Neural cell (in vitro differentiated cells): ENCODE measurements at regions not wholly inside any gene's neighbourhood (a gene's known extent, or its start where the extent isn't known, plus 50 kb on each side); places are given as distances from the start of the nearest gene placed in this dataset.

Experiments
- H2AFZ ChIP-seq: fragments of 200-600, 300-800 bp; sonication (generic), shearing (Covaris generic); 2 replicates; pipeline ENCODE4 v1.6.0; 2014; ENCODE audit warnings: low read depth, mild to moderate bottlenecking, antibody characterized with exemption, low read length, moderate library complexity
- H3F3A ChIP-seq: fragments of 200-600 bp; shearing (Covaris generic); 2 replicates; pipeline ENCODE4 v1.6.1; 2016; ENCODE audit warnings: mild to moderate bottlenecking, moderate library complexity, mixed read lengths, antibody characterized with exemption, low read length; ENCODE audit not compliant: insufficient read depth, poor library complexity, severe bottlenecking
- H3K27ac ChIP-seq: fragments of 200-600, 300-800 bp; sonication (generic), shearing (Covaris generic); 2 replicates; pipeline ENCODE4 v1.5.1; 2014; ENCODE audit warnings: mild to moderate bottlenecking, low read length, moderate library complexity
- H3K27me3 ChIP-seq: fragments of 300-800, 200-600 bp; sonication (generic), shearing (Covaris generic); 2 replicates; pipeline ENCODE4 v1.6.0; 2014; ENCODE audit warnings: mild to moderate bottlenecking, low read depth, low read length, moderate library complexity; ENCODE audit not compliant: insufficient read depth
- H3K36me3 ChIP-seq: fragments of 300-800, 200-600 bp; sonication (generic), shearing (Covaris generic); 2 replicates; pipeline ENCODE4 v1.5.1; 2014; ENCODE audit warnings: mild to moderate bottlenecking, antibody characterized with exemption, low read length, moderate library complexity; ENCODE audit not compliant: insufficient read depth
- H3K4me2 ChIP-seq: fragments of 300-800, 200-600 bp; sonication (generic), shearing (Covaris generic); 2 replicates; pipeline ENCODE4 v1.6.0; 2014; ENCODE audit warnings: mild to moderate bottlenecking, low read length
- H3K4me3 ChIP-seq: fragments of 300-800, 200-600 bp; sonication (generic), shearing (Covaris generic); 2 replicates; pipeline ENCODE4 v1.5.1; 2014; ENCODE audit warnings: mild to moderate bottlenecking, low read length, moderate library complexity
- H3K79me2 ChIP-seq: fragments of 200-600 bp; shearing (Covaris generic); replicated peaks from 2 replicates; pipeline ENCODE4 v1.6.0; 2014; ENCODE audit warnings: mild to moderate bottlenecking, low read length, moderate library complexity; ENCODE audit not compliant: insufficient read depth
- H3K9ac ChIP-seq: fragments of 300-800, 200-600 bp; sonication (generic), shearing (Covaris generic); 2 replicates; pipeline ENCODE4 v1.6.1; 2016; ENCODE audit warnings: mild to moderate bottlenecking, low read length, mixed read lengths
- H3K9me2 ChIP-seq: fragments of 200-600 bp; shearing (Covaris generic); 2 replicates; pipeline ENCODE4 v1.6.1; 2016; ENCODE audit warnings: mild to moderate bottlenecking, low read length, mixed read lengths; ENCODE audit not compliant: insufficient read depth
- H3K9me3 ChIP-seq: fragments of 200-600, 300-800 bp; sonication (generic), shearing (Covaris generic); 2 replicates; pipeline ENCODE4 v1.6.1; 2016; ENCODE audit warnings: mild to moderate bottlenecking, mixed run types, low read length, moderate library complexity, mixed read lengths
- H4K20me1 ChIP-seq: fragments of 200-600 bp; shearing (Covaris generic); 2 replicates; pipeline ENCODE4 v1.6.1; 2016; ENCODE audit warnings: mild to moderate bottlenecking, mixed run types; ENCODE audit not compliant: insufficient read depth
- CTCF ChIP-seq: fragments of 450-650 bp; IDR thresholded peaks from 2 replicates; pipeline ENCODE4 v1.5.1; 2014; ENCODE audit warnings: antibody characterized with exemption, mild to moderate bottlenecking, moderate library complexity; ENCODE audit not compliant: poor library complexity, severe bottlenecking
- EP300 ChIP-seq: fragments of 450-650 bp; conservative IDR thresholded peaks from 2 replicates; pipeline ENCODE4 v1.6.1; 2014; ENCODE audit warnings: antibody characterized with exemption, mild to moderate bottlenecking, moderate library complexity; ENCODE audit not compliant: poor library complexity, severe bottlenecking
- EZH2 ChIP-seq: fragments of 200-600, 300-800 bp; shearing (Covaris generic), sonication (generic); IDR thresholded peaks from 2 replicates; pipeline ENCODE4 v1.6.1; 2014; ENCODE audit warnings: antibody characterized with exemption, low read length, borderline replicate concordance, mild to moderate bottlenecking; ENCODE audit not compliant: insufficient read depth, poor library complexity, severe bottlenecking
- MXI1 ChIP-seq: fragments of 450-650 bp; conservative IDR thresholded peaks from 2 replicates; pipeline ENCODE4 v1.6.1; 2014; ENCODE audit warnings: antibody characterized with exemption, mild to moderate bottlenecking; ENCODE audit not compliant: poor library complexity, severe bottlenecking
- POLR2AphosphoS5 ChIP-seq: IDR thresholded peaks from 2 replicates; pipeline ENCODE4 v1.6.1; 2012
- RAD21 ChIP-seq: fragments of 450-650 bp; conservative IDR thresholded peaks from 2 replicates; pipeline ENCODE4 v1.6.1; 2014; ENCODE audit warnings: antibody characterized with exemption, mild to moderate bottlenecking, moderate library complexity
- REST ChIP-seq: IDR thresholded peaks from 2 replicates; pipeline ENCODE4 v1.6.1; 2012; ENCODE audit warnings: borderline replicate concordance
- SMC3 ChIP-seq: fragments of 450-650 bp; conservative IDR thresholded peaks from 2 replicates; pipeline ENCODE4 v1.6.1; 2014; ENCODE audit warnings: antibody characterized with exemption, mild to moderate bottlenecking, moderate library complexity; ENCODE audit not compliant: poor library complexity
- TAF1 ChIP-seq: IDR thresholded peaks from 2 replicates; pipeline ENCODE4 v1.6.1; 2012; ENCODE audit warnings: low read depth

DNA sequence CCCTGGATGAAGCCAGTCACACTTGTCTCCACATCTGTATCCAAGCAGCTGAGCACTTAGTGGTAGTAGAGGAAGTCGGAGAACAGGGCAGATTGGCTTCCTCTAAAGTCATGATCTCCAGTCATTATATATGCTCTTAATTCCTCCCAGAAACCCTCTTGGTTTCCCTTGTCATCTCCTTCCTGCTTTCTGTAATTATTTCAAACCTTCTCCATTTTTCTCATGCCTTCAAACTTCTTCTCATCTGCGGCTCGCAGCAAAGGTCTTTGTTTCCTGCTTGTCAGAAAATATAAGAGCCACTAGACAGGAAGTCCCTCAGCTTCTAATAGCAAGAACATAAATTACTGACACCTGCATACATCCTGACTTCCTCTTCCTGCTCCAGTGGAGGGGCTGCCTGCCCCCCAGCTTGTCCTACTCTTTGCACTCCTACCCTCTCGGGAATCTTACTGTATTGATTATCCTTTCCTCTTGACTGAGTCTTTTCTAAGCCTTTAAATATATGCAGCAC is 124.6 kb upstream of the NGF start:
- no peak overlapping the region for H3K4me3 ChIP-seq
- no peaks in the 10 kb centered on the region for H3K79me2 ChIP-seq
- TF ChIP-seq TAF1 = no peak
- no peak for TF ChIP-seq POLR2AphosphoS5
- TF ChIP-seq SMC3 = no peak
- TF ChIP-seq EZH2 = no peak
- no peak for TF ChIP-seq RAD21
- no peak for TF ChIP-seq MXI1
- no peak for TF ChIP-seq CTCF
- no peak for TF ChIP-seq EP300
- TF ChIP-seq REST = no peak
- no peaks in the 10 kb centered on the region for H3K9me3 ChIP-seq
- no peaks in the 10 kb centered on the region for H3K9me2 ChIP-seq
- no peak overlapping the region for H2AFZ ChIP-seq
- H3F3A ChIP-seq = no peaks in the 10 kb centered on the region
- H4K20me1 ChIP-seq = no peaks in the 10 kb centered on the region
- H3K27ac ChIP-seq = no peak overlapping the region
- H3K9ac ChIP-seq = no peak overlapping the region
- H3K4me2 ChIP-seq = no peak overlapping the region
- H3K27me3 ChIP-seq = no peaks in the 10 kb centered on the region
- H3K36me3 ChIP-seq = no peaks in the 10 kb centered on the region

GRCh38 chr1:115461526-115461925 is 123.5 kb upstream of the NGF start:
- Histone ChIP-seq H4K20me1 (no peaks in the 10 kb centered on the region), H2AFZ (no peak overlapping the region), H3K4me3 (no peak overlapping the region), H3K9me3 (no peaks in the 10 kb centered on the region), H3K27ac (no peak overlapping the region), H3K9ac (no peak overlapping the region), H3K36me3 (no peaks in the 10 kb centered on the region), H3K27me3 (no peaks in the 10 kb centered on the region), H3K4me2 (no peak overlapping the region), H3K9me2 (no peaks in the 10 kb centered on the region), H3K79me2 (no peaks in the 10 kb centered on the region), H3F3A (no peaks in the 10 kb centered on the region)
- TF ChIP-seq MXI1 = no peak

- Histone ChIP-seq H3K9me3 (no peaks in the 10 kb centered on the region), H3K27ac (no peak overlapping the region), H3K4me3 (no peak overlapping the region), H3K27me3 (no peaks in the 10 kb centered on the region), H3F3A (no peaks in the 10 kb centered on the region), H3K9me2 (no peaks in the 10 kb centered on the region), H3K9ac (no peak overlapping the region), H3K79me2 (no peaks in the 10 kb centered on the region), H3K36me3 (no peaks in the 10 kb centered on the region), H2AFZ (no peak overlapping the region), H3K4me2 (no peak overlapping the region), H4K20me1 (no peaks in the 10 kb centered on the region)
- no peak for TF ChIP-seq MXI1
- TF ChIP-seq EZH2 = no peak
- no peak for TF ChIP-seq SMC3
- no peak for TF ChIP-seq REST
- TF ChIP-seq POLR2AphosphoS5 = no peak
- TF ChIP-seq RAD21 = no peak
- no peak for TF ChIP-seq TAF1
- TF ChIP-seq EP300 = no peak
- no peak for TF ChIP-seq CTCF
These were observed 121.1 kb upstream of the NGF start for GRCh38 chr1:115459161-115459560.
